NCI-H1417 (cell line): ENCODE measurements at regions not wholly inside any gene's neighbourhood (a gene's known extent, or its start where the extent isn't known, plus 50 kb on each side); places are given as distances from the start of the nearest gene placed in this dataset.
"Not testable (repeated sequence)": the region's sequence is repeated elsewhere in the genome, so short reads cannot be mapped to it uniquely, and the experiment has no call there.

Experiments
- DNase-seq, 3 experiments: peaks; one replicate each; lab custom pipeline; 2025; lab: John Stamatoyannopoulos, UW

DNA sequence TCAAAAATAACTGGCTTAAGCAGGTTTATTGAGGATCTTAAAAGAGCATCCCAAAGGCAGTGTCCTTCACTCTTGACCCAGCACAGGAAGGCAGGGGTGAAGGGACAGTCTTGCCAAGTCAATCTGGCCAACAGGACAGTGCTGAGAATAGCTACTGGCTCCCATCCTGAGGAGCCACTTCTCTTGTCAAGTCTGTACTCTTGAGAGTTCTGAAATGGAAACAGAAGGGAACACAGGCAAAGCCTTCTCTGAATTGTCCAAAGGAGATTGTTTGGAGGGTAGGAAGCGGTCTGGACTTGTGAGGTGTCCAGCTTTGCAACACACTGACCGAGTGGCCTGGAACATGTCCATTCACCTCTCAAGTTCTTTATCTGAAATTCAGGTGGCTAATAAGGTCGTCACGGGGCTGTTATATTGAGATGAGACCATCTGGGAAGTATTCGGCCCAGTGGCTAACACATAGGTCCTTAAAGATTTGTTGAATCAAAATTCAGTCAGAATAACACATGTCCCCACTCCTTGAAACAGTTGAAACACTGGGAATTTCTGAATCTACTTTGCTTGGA, 99.5 kb upstream of the FHL2 start:
- no peak for DNase-seq

DNA sequence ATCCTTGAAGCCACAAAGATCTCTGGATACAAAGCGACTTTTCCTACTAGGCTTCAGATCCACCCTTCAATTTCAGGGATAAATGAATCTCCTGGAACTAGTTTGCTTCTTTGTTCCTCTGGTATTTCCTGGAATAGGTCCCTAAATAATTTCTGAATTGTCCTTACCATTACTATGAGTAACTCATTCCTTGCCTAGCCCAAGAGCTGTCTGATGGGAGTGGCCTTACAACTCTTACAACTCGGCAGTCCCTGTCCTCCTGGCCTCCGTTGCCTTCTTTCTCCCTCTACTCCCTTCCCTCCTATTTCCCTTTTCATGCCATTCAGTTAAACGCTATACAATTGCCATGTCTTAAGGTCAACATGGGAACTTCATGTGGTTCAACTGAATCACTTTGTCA, 98.2 kb upstream of the FHL2 start:
- no peak for DNase-seq

DNA sequence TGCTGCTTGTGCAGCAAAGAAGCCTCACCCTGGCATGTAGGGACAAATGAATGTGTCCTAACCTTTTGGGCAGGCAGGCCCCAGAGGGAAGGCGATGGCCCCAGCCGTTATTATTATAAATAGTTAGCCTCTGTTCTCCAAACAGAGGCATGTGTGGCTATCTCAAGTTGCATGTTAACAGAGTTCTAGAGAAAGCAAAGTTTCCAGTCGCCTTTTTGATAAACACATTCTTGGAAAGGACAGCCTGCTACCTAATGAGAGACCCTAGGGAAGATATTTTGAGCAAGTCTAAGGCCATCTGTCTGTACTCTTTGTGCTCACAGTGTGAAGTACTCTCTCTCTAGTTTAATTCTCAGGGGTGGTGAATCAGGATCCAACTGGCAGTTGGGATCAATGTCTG, 97.4 kb upstream of the FHL2 start:
- no peak for DNase-seq

DNA sequence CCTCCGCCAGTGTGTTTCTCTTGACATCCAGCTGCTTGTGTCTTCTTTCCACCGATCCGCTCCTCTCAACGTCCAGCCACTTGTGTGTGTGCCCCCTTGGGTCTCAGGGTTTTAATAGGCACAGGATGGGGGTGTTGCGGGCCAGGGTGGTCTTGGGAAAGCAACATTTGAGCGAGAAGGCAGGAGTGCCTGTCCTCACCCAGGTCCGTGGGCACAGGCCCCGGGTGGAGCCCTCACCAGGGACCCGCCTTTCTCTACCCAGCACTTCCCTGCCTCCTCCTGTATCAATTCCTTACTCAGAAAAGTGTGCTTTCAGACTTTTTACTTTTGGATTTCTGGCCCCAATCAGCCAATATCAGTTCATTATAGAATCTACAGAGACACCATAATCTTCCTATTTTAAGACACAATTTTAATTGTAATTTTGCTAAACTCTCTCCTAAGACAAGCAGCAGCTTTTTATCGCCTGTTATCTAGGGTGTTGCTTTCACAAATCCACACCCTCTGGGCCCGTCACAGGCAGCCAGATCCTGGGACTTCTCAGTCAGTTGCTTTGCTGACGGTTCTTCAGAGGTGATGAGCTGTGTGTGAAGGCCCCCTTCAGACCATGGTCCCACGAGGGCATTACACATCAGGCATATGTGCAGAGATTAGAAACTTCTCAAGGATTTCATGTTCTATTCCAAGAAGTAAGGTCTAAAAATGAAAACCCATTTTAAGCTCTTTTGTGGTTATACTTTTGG, 96.0 kb upstream of the FHL2 start:
- DNase-seq, result no peak

DNA sequence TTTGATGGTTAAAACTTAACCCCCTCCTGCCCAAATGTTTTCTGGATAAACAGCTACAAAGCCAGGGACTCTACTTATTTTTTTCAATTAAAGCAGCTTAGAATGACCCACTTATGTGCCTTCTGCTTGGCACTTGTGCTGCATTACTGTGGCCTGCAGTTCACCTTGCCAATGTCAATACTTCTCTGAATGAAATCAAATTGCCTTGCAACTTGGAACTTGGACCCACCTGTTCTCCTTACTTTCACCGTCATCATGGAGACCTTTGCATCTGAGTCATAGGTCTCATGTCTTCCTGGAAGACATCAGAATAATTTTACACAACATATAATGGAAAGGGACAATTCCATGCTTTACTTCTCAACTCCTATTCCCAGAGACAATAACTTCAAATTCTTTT, 92.1 kb upstream of the FHL2 start:
- DNase-seq, result no peak

GRCh38 chr2:105490204-105490603, 91.4 kb upstream of the FHL2 start:
- DNase-seq, result no peak

DNA sequence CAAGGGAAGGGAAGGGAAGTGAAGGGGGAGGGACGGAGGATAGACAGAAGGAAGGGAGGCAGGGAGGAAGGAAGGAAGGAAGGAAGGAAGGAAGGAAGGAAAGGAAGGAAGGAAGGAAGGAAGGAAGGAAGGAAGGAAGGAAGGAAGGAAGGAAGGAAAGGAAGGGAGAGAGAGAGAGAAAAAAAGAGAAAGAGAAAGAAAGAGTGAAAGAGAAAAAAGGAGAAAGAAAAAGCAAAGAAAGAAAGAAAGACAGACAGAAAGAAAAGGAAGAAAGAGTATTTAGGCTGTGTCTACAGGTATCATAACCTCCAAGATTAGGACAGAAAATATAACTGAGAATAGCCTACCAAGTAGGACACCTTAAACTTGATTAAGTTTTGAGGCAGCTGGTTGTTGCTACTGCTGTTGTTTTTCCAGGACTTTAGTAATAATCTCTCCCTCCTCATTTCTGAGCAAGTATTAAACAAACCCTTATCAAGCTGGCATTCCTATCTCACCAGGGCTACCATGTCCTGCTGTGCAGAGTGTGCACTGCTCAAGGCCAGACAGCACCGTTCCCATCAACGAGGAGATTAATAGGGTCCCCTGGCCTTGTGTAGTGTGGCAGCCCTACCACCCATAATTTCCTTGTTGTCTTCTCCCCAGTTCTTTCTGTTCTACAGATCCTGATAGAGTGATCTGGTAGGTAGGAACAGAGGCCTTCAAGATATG, 90.5 kb upstream of the FHL2 start:
- DNase-seq, result no peak

- no peak for DNase-seq
Measured at GRCh38 chr2:105488285-105488684, 89.4 kb upstream of the FHL2 start.

DNA sequence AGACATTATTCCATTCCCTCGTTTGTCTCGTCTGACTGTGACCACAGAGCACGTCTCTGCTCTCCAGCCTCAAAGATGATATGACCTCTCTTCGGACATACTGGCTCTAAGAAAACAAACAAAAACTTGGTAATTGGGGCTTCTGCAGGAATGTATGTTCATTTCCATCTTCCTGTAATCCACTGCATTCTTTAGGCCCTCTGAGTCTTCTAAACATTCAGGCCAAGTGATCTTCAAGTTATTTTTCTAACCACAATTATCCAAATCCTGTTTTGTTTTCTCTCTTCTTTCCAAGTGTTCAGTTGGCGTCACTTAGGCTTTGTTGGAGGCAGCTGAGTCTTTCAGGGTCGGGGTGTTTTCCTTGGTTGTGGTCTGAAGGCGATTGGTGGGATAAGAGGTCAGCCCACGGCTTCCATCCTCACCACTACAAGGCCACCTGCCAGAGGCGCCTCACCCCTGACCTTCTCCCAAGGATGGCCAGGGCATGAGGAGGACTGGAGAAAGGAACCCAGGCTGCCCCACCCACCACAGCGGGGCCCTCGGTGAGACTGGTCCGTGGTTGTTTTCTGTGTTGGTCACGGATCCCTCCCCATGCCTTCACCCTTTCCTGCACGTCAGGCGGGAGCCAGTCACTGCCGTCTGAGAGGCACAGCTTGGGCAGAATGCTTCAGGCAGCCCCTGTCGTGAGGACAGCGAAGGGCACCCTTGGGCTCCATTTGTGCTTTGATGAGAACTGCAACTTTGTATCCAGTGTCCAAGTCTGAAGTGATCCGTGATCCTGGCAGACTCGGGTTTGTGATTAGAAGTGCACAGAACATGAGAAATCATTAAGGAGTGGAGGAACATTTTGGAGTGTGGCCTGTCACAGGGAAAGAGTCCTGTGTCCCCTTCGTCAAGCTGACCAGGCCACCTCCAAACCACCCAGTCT, 88.6 kb upstream of the FHL2 start:
- DNase-seq, result no peak

DNA sequence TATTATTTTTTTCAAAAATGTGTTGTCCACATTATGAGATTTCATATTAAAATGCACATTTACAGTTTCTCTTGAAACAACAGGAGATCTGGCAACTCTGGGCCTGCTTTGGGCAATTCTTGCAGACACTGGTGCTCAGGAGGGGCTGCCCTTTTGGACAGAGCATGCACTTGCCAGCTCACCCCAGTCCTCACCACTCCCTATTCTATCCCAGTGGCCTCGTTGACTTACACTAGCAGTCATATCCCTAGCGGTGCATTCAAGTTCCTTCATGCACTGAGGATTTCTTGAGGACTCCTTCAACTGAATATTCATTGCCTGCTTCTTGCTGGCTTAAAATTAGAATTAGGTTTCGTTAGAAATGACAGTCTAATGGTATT, 87.9 kb upstream of the FHL2 start:
- no peak for DNase-seq

DNA sequence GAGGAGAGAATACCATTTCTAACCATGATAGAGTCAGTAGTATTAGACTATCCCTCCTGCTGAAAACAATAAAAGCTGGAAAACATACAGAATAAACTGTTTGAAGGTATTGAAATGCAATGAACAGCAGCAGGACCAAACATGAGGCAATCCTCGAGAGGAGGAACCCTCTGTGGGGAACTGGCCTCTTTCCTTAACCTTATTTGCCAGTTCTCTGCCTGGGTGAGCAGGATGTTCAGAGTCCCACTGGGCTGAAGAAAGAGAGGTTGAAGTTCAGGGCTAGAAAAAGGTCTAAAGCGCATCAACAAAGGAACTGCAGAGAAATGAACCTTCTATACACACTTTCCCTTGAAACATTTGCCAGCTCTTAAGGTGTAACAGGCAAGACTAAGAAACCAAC, 79.8 kb upstream of the FHL2 start:
- DNase-seq, result no peak

DNA sequence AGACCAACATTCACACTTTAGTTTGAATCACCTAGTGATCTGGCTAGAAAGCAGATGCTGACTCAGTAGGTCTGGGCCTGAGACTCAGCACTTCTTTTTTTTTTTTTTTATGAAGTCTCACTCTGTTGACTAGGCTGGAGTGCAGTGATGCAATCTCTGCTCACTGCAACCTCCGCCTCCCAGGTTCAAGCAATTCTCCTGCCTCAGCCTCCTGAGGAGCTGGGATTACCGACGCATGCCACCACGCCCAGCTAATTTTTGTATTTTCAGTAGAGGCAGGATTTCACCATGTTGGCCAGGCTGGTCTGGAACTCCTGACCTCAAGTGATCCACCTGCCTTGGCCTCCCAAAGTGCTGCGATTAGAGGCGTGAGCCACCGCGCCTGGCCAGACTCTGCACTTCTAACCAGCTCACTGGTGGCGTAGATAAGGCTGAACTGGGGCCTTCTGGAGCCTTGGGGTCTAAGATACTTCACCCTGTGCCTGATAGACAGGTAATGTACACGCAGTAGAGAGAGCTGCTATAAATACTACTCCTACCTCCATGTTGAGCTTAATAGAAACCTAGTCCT, 78.3 kb upstream of the FHL2 start:
- not testable (repeated sequence) for DNase-seq

GRCh38 chr2:105473011-105473410, 74.2 kb upstream of the FHL2 start:
- DNase-seq, result no peak

- DNase-seq, result peak in 2 of 3 experiments; percentile 15 to 58
Measured at GRCh38 chr2:105470979-105471378, 72.1 kb upstream of the FHL2 start.

- no peak for DNase-seq
Measured at GRCh38 chr2:105469781-105470180, 70.9 kb upstream of the FHL2 start.

- no peak for DNase-seq
Measured at GRCh38 chr2:105468582-105469042, 69.8 kb upstream of the FHL2 start.

DNA sequence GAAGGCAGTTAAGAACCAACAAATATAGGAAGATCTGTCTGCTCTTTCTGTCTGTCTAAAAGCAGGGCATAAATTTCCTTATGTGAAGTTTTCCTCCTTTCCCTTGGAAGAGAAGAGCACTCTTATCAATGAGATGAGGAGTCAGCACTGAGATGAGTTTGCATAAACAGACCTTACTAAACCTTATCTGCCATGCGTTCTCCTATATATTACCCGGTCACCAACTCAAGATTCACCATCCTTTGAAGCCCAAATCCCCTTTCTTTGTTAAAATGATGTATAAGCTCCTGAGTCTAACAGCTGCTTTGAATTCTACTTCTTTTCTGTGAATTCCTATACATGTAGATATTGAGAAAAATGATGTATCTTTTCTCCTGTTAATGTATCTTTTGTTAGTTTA, 65.5 kb upstream of the FHL2 start:
- DNase-seq, result no peak

DNA sequence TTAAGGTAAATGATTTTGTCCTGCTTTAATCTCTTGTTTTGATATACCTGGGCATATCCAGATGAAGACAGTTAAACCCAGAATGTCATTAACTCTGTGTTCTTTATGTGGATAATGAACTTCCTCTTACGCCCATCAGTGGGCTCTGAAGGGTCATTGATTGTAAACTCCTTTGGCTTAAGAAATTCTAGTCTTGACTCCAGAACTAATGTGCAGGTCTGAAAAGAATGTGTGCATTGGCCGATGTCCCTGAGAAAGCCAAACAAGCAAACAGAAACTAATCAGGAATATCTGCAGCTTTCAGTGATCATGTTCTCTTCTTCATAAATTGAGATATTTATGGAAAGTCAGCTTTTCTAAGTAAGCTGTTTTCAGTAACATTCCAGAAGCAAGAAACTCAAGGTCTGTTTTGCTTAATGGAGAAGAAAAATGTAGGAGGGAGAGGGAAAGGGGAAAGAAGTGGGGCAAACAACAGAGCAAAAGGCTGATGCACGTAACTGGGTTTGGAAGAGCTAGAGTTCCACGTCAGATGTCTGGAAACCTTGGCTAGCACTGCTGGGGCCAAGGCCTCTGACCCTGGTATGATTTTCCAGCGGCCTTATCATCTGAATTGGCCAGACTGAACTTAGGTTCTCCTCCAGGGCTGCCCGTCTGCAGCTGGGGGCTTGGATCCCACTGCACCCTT, 61.3 kb upstream of the FHL2 start:
- DNase-seq, result no peak

DNA sequence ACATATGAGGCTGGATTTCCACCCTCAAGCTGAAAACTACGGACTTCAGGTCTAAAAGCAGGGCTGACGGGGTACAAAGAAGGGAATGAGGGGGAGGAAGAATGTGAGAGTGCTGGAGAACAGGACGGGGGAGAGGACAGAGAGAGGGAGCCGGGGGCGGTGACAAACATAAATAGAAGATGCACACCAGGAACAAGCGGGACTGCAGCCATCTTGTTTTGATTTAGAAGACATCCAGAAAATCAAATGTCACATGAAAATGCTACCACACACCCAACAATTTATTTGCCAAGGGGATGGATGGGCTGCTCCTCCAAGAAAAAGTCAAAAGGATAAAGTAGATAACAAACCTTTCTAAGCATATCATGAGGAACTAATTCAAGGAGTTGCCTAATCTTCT, 59.2 kb upstream of the FHL2 start:
- DNase-seq, result no peak

DNA sequence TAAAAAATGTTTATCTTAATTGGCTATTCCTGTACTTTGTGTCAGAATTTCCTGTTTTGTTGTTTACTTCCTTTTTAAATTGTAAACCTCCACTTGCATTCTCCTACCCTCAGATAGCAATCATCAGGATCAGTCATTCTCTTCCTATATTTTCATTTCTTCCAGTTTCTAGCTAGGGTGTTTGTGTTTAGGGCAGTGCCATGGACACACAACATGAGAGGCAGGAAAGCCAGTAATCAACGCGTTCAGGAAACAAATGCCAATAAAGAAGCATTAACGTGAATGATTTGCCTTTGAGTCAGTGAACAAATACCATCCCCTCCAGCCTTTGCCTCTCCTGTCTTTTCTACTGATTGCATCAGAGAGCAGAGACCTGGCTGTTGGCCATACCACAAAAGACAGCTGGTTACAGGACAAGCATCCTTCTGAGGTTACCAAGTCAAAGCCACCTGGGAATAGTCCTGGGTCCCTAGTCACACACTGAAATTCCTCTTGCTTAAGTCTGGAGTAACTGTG, 56.7 kb upstream of the FHL2 start:
- DNase-seq, result peak; percentile 10 to 37 (median 26)
